SU-DHL-6 (cell line): ENCODE measurements at regions not wholly inside any gene's neighbourhood (a gene's known extent, or its start where the extent isn't known, plus 50 kb on each side); places are given as distances from the start of the nearest gene placed in this dataset.

Experiments
- H2AFZ ChIP-seq: fragments of 200-600 bp; sonication (generic); 2 replicates; pipeline ENCODE4 v1.6.1; 2014; ENCODE audit warnings: low read depth, mild to moderate bottlenecking, moderate library complexity, mixed read lengths, antibody characterized with exemption, low read length; ENCODE audit not compliant: severe bottlenecking
- H3F3A ChIP-seq: fragments of 200-600 bp; shearing (Covaris generic); 2 replicates; pipeline ENCODE4 v1.6.0; 2016; ENCODE audit warnings: antibody characterized with exemption, mild to moderate bottlenecking; ENCODE audit not compliant: insufficient read depth
- H3K27ac ChIP-seq: fragments of 200-600 bp; sonication (generic); 2 replicates; pipeline ENCODE4 v1.5.1; 2016; ENCODE audit warnings: low read depth, mild to moderate bottlenecking, low read length, moderate library complexity, mixed read lengths
- H3K27me3 ChIP-seq: fragments of 200-600 bp; sonication (generic), shearing (Covaris generic); 2 replicates; pipeline ENCODE4 v1.6.0; 2014; ENCODE audit warnings: mild to moderate bottlenecking, low read length
- H3K36me3 ChIP-seq: fragments of 200-600 bp; sonication (generic); 2 replicates; pipeline ENCODE4 v1.6.1; 2014; ENCODE audit warnings: mild to moderate bottlenecking, low read length, mixed read lengths
- H3K4me2 ChIP-seq: fragments of 300-600, 200-600 bp; shearing (Covaris generic), sonication (generic); 2 replicates; pipeline ENCODE4 v1.6.0; 2014; ENCODE audit warnings: low read length, low read depth, mild to moderate bottlenecking; ENCODE audit not compliant: poor library complexity, severe bottlenecking
- H3K4me3 ChIP-seq: fragments of 200-600 bp; sonication (generic); 2 replicates; pipeline ENCODE4 v1.5.1; 2014; ENCODE audit warnings: antibody characterized with exemption, low read length, mild to moderate bottlenecking, mixed read lengths; ENCODE audit not compliant: insufficient read depth, poor library complexity, severe bottlenecking
- H3K79me2 ChIP-seq: fragments of 200-600 bp; sonication (generic); 2 replicates; pipeline ENCODE4 v1.6.1; 2014; ENCODE audit warnings: mild to moderate bottlenecking, low read length, moderate library complexity; ENCODE audit not compliant: insufficient read depth
- H3K9ac ChIP-seq: fragments of 200-600 bp; sonication (generic); 2 replicates; pipeline ENCODE4 v1.7.0; 2014; ENCODE audit warnings: mild to moderate bottlenecking, low read length
- H3K9me2 ChIP-seq: fragments of 200-600 bp; sonication (generic); replicated peaks from 2 replicates; pipeline ENCODE4 v1.6.1; 2014; ENCODE audit warnings: low read length; ENCODE audit not compliant: insufficient read depth
- H3K9me3 ChIP-seq: fragments of 200-600 bp; sonication (generic); 2 replicates; pipeline ENCODE4 v1.6.1; 2014; ENCODE audit warnings: low read length, mixed read lengths; ENCODE audit not compliant: insufficient read depth
- H4K20me1 ChIP-seq: fragments of 200-600 bp; sonication (generic); 2 replicates; pipeline ENCODE4 v1.6.1; 2014; ENCODE audit warnings: low read depth, mild to moderate bottlenecking, antibody characterized with exemption, low read length, moderate library complexity, mixed read lengths
- EZH2phosphoT487 ChIP-seq: fragments of 200-600 bp; sonication (generic), shearing (Covaris generic); conservative IDR thresholded peaks from 2 replicates; pipeline ENCODE4 v1.6.1; 2018; ENCODE audit warnings: mild to moderate bottlenecking, antibody characterized with exemption, low read length, moderate library complexity, mixed read lengths
- TF ChIP-seq, protein P1 (sequence below): fragments of 200-600 bp; sonication (generic); IDR thresholded peaks from one replicate; pipeline ENCODE4 v1.5.1; 2017; ENCODE audit warnings: antibody characterized with exemption, mild to moderate bottlenecking, low read length, moderate library complexity; ENCODE audit not compliant: insufficient read depth, poor library complexity, severe bottlenecking

DNA sequence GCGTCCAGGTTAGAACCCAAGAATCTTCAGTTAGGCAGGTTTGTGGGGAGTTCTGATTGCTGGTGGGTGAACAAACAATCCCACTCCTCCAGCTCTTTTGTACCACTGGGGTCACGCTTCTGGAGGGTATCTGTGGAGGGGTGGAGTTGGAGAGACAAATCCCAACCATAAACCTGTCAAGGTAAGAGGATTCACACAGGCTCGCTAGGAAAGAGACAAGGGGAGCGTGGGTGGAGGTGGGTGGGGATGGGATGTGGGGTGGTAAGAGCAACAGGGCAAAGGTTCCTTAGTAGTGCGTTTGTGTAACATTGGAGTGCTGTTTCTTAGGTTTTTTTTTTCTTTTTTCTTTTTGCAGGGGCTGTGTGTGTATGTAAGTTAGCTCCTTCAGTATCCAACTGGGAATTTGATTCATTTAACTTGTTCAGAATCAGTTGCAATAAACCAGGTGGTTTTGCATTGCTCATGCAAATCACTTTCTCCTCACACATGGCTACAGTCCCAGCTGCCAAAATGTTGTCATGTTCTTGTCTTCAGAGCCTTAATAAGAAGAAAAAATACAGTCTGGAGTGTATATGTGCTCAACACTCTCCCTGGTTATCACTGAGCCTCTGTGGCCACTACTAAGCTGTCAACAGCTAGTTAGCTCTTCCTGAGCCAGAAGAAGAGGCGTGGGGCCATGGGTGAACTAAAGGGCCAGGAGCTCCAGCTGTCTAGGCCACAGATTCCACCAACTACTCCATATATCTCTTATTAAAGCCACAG lies 164.0 kb upstream of the RAD23B start:
- Histone ChIP-seq H4K20me1 (no peaks in the 10 kb centered on the region), H3K9me3 (no peaks in the 10 kb centered on the region)
- no peak for TF ChIP-seq EZH2phosphoT487
- TF ChIP-seq, protein P1, sequence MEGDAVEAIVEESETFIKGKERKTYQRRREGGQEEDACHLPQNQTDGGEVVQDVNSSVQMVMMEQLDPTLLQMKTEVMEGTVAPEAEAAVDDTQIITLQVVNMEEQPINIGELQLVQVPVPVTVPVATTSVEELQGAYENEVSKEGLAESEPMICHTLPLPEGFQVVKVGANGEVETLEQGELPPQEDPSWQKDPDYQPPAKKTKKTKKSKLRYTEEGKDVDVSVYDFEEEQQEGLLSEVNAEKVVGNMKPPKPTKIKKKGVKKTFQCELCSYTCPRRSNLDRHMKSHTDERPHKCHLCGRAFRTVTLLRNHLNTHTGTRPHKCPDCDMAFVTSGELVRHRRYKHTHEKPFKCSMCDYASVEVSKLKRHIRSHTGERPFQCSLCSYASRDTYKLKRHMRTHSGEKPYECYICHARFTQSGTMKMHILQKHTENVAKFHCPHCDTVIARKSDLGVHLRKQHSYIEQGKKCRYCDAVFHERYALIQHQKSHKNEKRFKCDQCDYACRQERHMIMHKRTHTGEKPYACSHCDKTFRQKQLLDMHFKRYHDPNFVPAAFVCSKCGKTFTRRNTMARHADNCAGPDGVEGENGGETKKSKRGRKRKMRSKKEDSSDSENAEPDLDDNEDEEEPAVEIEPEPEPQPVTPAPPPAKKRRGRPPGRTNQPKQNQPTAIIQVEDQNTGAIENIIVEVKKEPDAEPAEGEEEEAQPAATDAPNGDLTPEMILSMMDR = no peak

DNA sequence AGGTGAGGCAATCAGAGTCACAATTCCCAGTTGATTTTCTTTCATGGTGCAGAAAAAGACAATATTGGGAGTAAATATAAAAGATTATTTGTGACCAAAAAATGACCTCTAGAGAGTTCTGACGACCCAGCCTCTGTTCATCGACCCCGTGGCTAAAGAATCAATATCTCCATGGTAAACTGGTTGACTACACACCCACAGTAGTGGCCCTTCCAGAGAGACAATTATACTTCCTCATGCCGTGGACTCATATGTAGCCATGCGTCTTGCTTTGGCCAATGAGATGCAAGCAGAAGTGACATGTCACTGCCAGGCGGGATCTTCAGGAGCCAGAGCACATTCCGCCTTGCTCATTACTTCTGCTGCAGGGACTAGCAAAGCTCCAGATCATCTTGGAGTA lies 163.3 kb upstream of the RAD23B start:
- no peaks in the 10 kb centered on the region for H3K36me3 ChIP-seq
- no peak overlapping the region for H3K27ac ChIP-seq
- H3K9me2 ChIP-seq = no peaks in the 10 kb centered on the region
- no peak for TF ChIP-seq EZH2phosphoT487
- TF ChIP-seq, protein P1 = no peak
- H4K20me1 ChIP-seq = no peaks in the 10 kb centered on the region
- no peaks in the 10 kb centered on the region for H3K9me3 ChIP-seq
- no peak overlapping the region for H3K9ac ChIP-seq
- no peak overlapping the region for H3K4me2 ChIP-seq
- H3K4me3 ChIP-seq = no peak overlapping the region
- no peaks in the 10 kb centered on the region for H3F3A ChIP-seq
- no peak overlapping the region for H2AFZ ChIP-seq
- no peaks in the 10 kb centered on the region for H3K27me3 ChIP-seq
- no peaks in the 10 kb centered on the region for H3K79me2 ChIP-seq

More for the DNA sequence above, 164.0 kb upstream of the RAD23B start:
- Histone ChIP-seq H3F3A (no peaks in the 10 kb centered on the region), H3K9ac (no peak overlapping the region), H3K4me2 (no peak overlapping the region), H3K79me2 (no peaks in the 10 kb centered on the region), H3K4me3 (no peak overlapping the region), H3K27me3 (no peaks in the 10 kb centered on the region), H2AFZ (no peak overlapping the region), H3K36me3 (no peaks in the 10 kb centered on the region), H3K27ac (no peak overlapping the region), H3K9me2 (no peaks in the 10 kb centered on the region)

DNA sequence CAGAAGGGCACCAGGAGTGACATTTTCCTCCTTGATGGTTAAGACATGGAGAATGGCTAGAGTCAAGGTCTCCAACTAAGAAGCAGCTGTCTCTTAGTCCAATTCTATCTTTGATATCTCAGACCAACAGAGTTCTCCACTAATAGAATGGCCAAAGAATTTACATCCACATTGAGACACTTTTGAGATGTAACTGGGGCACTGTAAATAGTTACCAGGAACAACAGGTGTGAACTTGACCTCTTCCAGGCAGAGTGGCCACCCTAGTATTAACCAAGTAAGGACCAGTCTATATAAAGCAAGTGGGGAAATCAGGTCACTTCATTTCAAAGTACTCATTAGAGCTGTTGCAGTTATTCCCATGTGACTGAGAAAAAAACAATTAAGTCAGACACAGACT lies 159.7 kb upstream of the RAD23B start:
- no peak overlapping the region for H2AFZ ChIP-seq
- no peaks in the 10 kb centered on the region for H3K36me3 ChIP-seq
- H3K4me3 ChIP-seq = no peak overlapping the region
- H3K9ac ChIP-seq = no peak overlapping the region
- no peaks in the 10 kb centered on the region for H3F3A ChIP-seq
- H4K20me1 ChIP-seq = no peaks in the 10 kb centered on the region
- no peak overlapping the region for H3K27ac ChIP-seq
- H3K79me2 ChIP-seq = no peaks in the 10 kb centered on the region
- H3K4me2 ChIP-seq = no peak overlapping the region
- TF ChIP-seq, protein P1 = no peak
- TF ChIP-seq EZH2phosphoT487 = no peak
- no peaks in the 10 kb centered on the region for H3K27me3 ChIP-seq
- H3K9me2 ChIP-seq = no peaks in the 10 kb centered on the region
- no peaks in the 10 kb centered on the region for H3K9me3 ChIP-seq
